Midbrain (tissue), 1 donor: ENCODE measurements at regions not wholly inside any gene's neighbourhood (a gene's known extent, or its start where the extent isn't known, plus 50 kb on each side); places are given as distances from the start of the nearest gene placed in this dataset.

Experiments
- DNase-seq: peaks from one replicate; lab custom pipeline; 2025; lab: John Stamatoyannopoulos, UW

- DNase-seq = no peak
Measured at GRCh38 chr1:165025805-165026204, 330.7 kb downstream of the LMX1A start.

- no peak for DNase-seq
Measured at GRCh38 chr1:165014753-165015152, 341.8 kb downstream of the LMX1A start.

- no peak for DNase-seq
Measured at GRCh38 chr1:165011991-165012531, 344.5 kb downstream of the LMX1A start.

- no peak for DNase-seq
Measured at GRCh38 chr1:165011186-165011585, 345.3 kb downstream of the LMX1A start.

- no peak for DNase-seq
Measured at GRCh38 chr1:165010418-165011070, 346.0 kb downstream of the LMX1A start.

- no peak for DNase-seq
Measured at GRCh38 chr1:165006831-165007230, 349.7 kb downstream of the LMX1A start.

- DNase-seq = no peak
Measured at GRCh38 chr1:164999146-164999545, 357.4 kb downstream of the LMX1A start.

- DNase-seq = no peak
Measured at GRCh38 chr1:164991763-164992314, 364.7 kb downstream of the LMX1A start.

- DNase-seq = peak; percentile 33
Measured at GRCh38 chr1:164983023-164983650, 373.4 kb downstream of the LMX1A start.

GRCh38 chr1:164982545-164982944 is 374.0 kb downstream of the LMX1A start:
- no peak for DNase-seq

GRCh38 chr1:164977561-164977960 is 379.0 kb downstream of the LMX1A start:
- DNase-seq = no peak

- no peak for DNase-seq
Measured at GRCh38 chr1:164971921-164972415, 384.5 kb downstream of the LMX1A start.

GRCh38 chr1:164971391-164971790 is 385.1 kb downstream of the LMX1A start:
- no peak for DNase-seq

GRCh38 chr1:164969253-164969652 is 387.3 kb downstream of the LMX1A start:
- DNase-seq = no peak

GRCh38 chr1:164967300-164967699 is 389.2 kb downstream of the LMX1A start:
- no peak for DNase-seq

GRCh38 chr1:164961715-164962114 is 394.8 kb downstream of the LMX1A start:
- DNase-seq = no peak

- DNase-seq = no peak
Measured at GRCh38 chr1:164958982-164959768, 397.3 kb downstream of the LMX1A start.

GRCh38 chr1:164953815-164954214 is 394.8 kb downstream of the PBX1 start:
- no peak for DNase-seq

- DNase-seq = peak; percentile 14
Measured at GRCh38 chr1:164953098-164953497, 394.1 kb downstream of the PBX1 start.

- no peak for DNase-seq
Measured at GRCh38 chr1:164951508-164951907, 392.5 kb downstream of the PBX1 start.

- no peak for DNase-seq
Measured at GRCh38 chr1:164950541-164950986, 391.6 kb downstream of the PBX1 start.
